ENCODE measurements at regions not wholly inside any gene's neighbourhood (a gene's known extent, or its start where the extent isn't known, plus 50 kb on each side); places are given as distances from the start of the nearest gene placed in this dataset.

- TF ChIP-seq CTCF (IDR thresholded peaks at IDR 0.05 in 2 of 3, conservative IDR thresholded peaks at IDR 0.05 in 1 of 3; ENCODE audit: control insufficient read depth in 2 of 3, extremely low read depth in 1 of 3, insufficient read depth in 1 of 3, low read depth in 3 of 3, low read length in 3 of 3) (no peak), TCF12 (IDR thresholded peaks at IDR 0.05; ENCODE audit: low read depth, low read length) (no peak), ZZZ3 (IDR thresholded peaks at IDR 0.05; ENCODE audit: control insufficient read depth, insufficient read length, low read depth) (no peak), ZBTB40 (IDR thresholded peaks at IDR 0.05; ENCODE audit: borderline replicate concordance) (no peak), POLR2AphosphoS5 (IDR thresholded peaks at IDR 0.05; ENCODE audit: low read length) (no peak), TARDBP (IDR thresholded peaks at IDR 0.05; ENCODE audit: borderline replicate concordance) (no peak), GABPA (IDR thresholded peaks at IDR 0.05; ENCODE audit: low read depth) (no peak), EZH2 (IDR thresholded peaks at IDR 0.05; ENCODE audit: borderline replicate concordance, control insufficient read depth, low read depth, low read length) (no peak), ETV6 (conservative IDR thresholded peaks at IDR 0.05 in 1 of 2, IDR thresholded peaks at IDR 0.05 in 1 of 2; ENCODE audit: borderline replicate concordance in 1 of 2, low read depth in 1 of 2) (no peak), SIN3A (IDR thresholded peaks at IDR 0.05; ENCODE audit: low read depth, low read length) (no peak), NFIC (IDR thresholded peaks at IDR 0.05; ENCODE audit: low read depth, low read length) (no peak), EP300 (IDR thresholded peaks at IDR 0.05; ENCODE audit: borderline replicate concordance in 1 of 2, control insufficient read depth in 1 of 2, low read depth in 2 of 2, low read length in 2 of 2) (no peak), KDM1A (IDR thresholded peaks at IDR 0.05; ENCODE audit: borderline replicate concordance) (no peak)
These were observed 136.9 kb downstream of the DUSP10 start for GRCh38 chr1:221604948-221605347.
